NCI-H2107 (cell line): ENCODE measurements at regions not wholly inside any gene's neighbourhood (a gene's known extent, or its start where the extent isn't known, plus 50 kb on each side); places are given as distances from the start of the nearest gene placed in this dataset.

Experiments
- DNase-seq: peaks from one replicate; lab custom pipeline; 2025; lab: John Stamatoyannopoulos, UW

GRCh38 chr3:195013411-195014361 is 257.3 kb downstream of the XXYLT1 start:
- no peak for DNase-seq

GRCh38 chr3:195015021-195015420 is 255.9 kb downstream of the XXYLT1 start:
- no peak for DNase-seq

- no peak for DNase-seq
Observed at GRCh38 chr3:195017151-195017550, 253.8 kb downstream of the XXYLT1 start.
